PC-3 (cell line): ENCODE measurements at regions not wholly inside any gene's neighbourhood (a gene's known extent, or its start where the extent isn't known, plus 50 kb on each side); places are given as distances from the start of the nearest gene placed in this dataset.

Experiments
- CTCF ChIP-seq: fragments of 300-600 bp; sonication (generic); conservative IDR thresholded peaks from 2 replicates; pipeline ENCODE4 v1.5.1; 2017; ENCODE audit warnings: antibody characterized with exemption, low read depth, mild to moderate bottlenecking, low read length
- EZH2 ChIP-seq: fragments of 300-600 bp; sonication (generic); IDR thresholded peaks from one replicate; pipeline ENCODE4 v1.6.1; 2017; ENCODE audit warnings: antibody characterized with exemption, mild to moderate bottlenecking, low read length; ENCODE audit not compliant: unreplicated experiment

GRCh38 chr3:147705651-147706051 is 296.5 kb downstream of the ZIC1 start:
- TF ChIP-seq CTCF: no peak
- TF ChIP-seq EZH2: no peak
